ENCODE measurements at regions not wholly inside any gene's neighbourhood (a gene's known extent, or its start where the extent isn't known, plus 50 kb on each side); places are given as distances from the start of the nearest gene placed in this dataset.

GRCh38 chr12:87815771-87816585 is 213.2 kb downstream of the C12orf50 start:
- Histone ChIP-seq H3K9me3 (ENCODE audit: control insufficient read depth, insufficient read depth, low read length) (no peaks in the 10 kb centered on the region), H3K4me1 (ENCODE audit: insufficient read depth, low read length) (0 out of 2 replicates have a peak, but pooled peaks cover 4% of the 10 kb centered on the region), H3K36me3 (ENCODE audit: insufficient read depth, low read length) (no peaks in the 10 kb centered on the region), H3K9ac (ENCODE audit: low read depth, low read length) (no peak overlapping the region)

- Histone ChIP-seq H3K4me1 (ENCODE audit: insufficient read depth, low read length) (no peaks in the 10 kb centered on the region), H3K36me3 (ENCODE audit: insufficient read depth, low read length) (no peaks in the 10 kb centered on the region), H3K9ac (ENCODE audit: low read depth, low read length) (no peak overlapping the region), H3K9me3 (ENCODE audit: control insufficient read depth, insufficient read depth, low read length) (no peaks in the 10 kb centered on the region)
Observed at GRCh38 chr12:87814625-87815024, 214.6 kb downstream of the C12orf50 start.

- no peaks in the 10 kb centered on the region for H3K9me3 ChIP-seq (ENCODE audit: control insufficient read depth, insufficient read depth, low read length)
- H3K4me1 ChIP-seq (ENCODE audit: insufficient read depth, low read length), result no peaks in the 10 kb centered on the region
- no peaks in the 10 kb centered on the region for H3K36me3 ChIP-seq (ENCODE audit: insufficient read depth, low read length)
- H3K9ac ChIP-seq (ENCODE audit: low read depth, low read length), result no peak overlapping the region
Observed at GRCh38 chr12:87813476-87814234, 215.5 kb downstream of the C12orf50 start.

- no peaks in the 10 kb centered on the region for H3K36me3 ChIP-seq (ENCODE audit: insufficient read depth, low read length)
- no peaks in the 10 kb centered on the region for H3K9me3 ChIP-seq (ENCODE audit: control insufficient read depth, insufficient read depth, low read length)
- no peak overlapping the region for H3K9ac ChIP-seq (ENCODE audit: low read depth, low read length)
- H3K4me1 ChIP-seq (ENCODE audit: insufficient read depth, low read length), result no peaks in the 10 kb centered on the region
Observed at GRCh38 chr12:87812681-87813080, 216.5 kb downstream of the C12orf50 start.

GRCh38 chr12:87812030-87812429 is 217.2 kb downstream of the C12orf50 start:
- Histone ChIP-seq H3K9ac (ENCODE audit: low read depth, low read length) (no peak overlapping the region), H3K9me3 (ENCODE audit: control insufficient read depth, insufficient read depth, low read length) (no peaks in the 10 kb centered on the region), H3K4me1 (ENCODE audit: insufficient read depth, low read length) (no peaks in the 10 kb centered on the region), H3K36me3 (ENCODE audit: insufficient read depth, low read length) (no peaks in the 10 kb centered on the region)

- Histone ChIP-seq H3K4me1 (ENCODE audit: insufficient read depth, low read length) (peaks cover 3% of the 10 kb centered on the region; the same call in 1 of the 2 replicates), H3K9me3 (ENCODE audit: control insufficient read depth, insufficient read depth, low read length) (no peaks in the 10 kb centered on the region), H3K9ac (ENCODE audit: low read depth, low read length) (no peak overlapping the region)
Observed at GRCh38 chr12:87809916-87810315, 219.3 kb downstream of the C12orf50 start.

GRCh38 chr12:87807086-87807485 is 222.1 kb downstream of the C12orf50 start:
- no peaks in the 10 kb centered on the region for H3K9me3 ChIP-seq (ENCODE audit: control insufficient read depth, insufficient read depth, low read length)
- H3K4me1 ChIP-seq (ENCODE audit: insufficient read depth, low read length), result peaks cover 3% of the 10 kb centered on the region; the same call in 1 of the 2 replicates
- no peak overlapping the region for H3K9ac ChIP-seq (ENCODE audit: low read depth, low read length)
- no peaks in the 10 kb centered on the region for H3K36me3 ChIP-seq (ENCODE audit: insufficient read depth, low read length)

More at GRCh38 chr12:87809916-87810315, 219.3 kb downstream of the C12orf50 start:
- H3K36me3 ChIP-seq (ENCODE audit: insufficient read depth, low read length), result no peaks in the 10 kb centered on the region

- Histone ChIP-seq H3K9me3 (ENCODE audit: control insufficient read depth, insufficient read depth, low read length) (no peaks in the 10 kb centered on the region), H3K4me1 (ENCODE audit: insufficient read depth, low read length) (peaks cover 3% of the 10 kb centered on the region; the same call in 1 of the 2 replicates), H3K36me3 (ENCODE audit: insufficient read depth, low read length) (no peaks in the 10 kb centered on the region), H3K9ac (ENCODE audit: low read depth, low read length) (no peak overlapping the region)
Observed at GRCh38 chr12:87806310-87806709, 222.9 kb downstream of the C12orf50 start.

- Histone ChIP-seq H3K9me3 (ENCODE audit: control insufficient read depth, insufficient read depth, low read length) (no peaks in the 10 kb centered on the region), H3K9ac (ENCODE audit: low read depth, low read length) (no peak overlapping the region), H3K4me1 (ENCODE audit: insufficient read depth, low read length) (peaks cover 3% of the 10 kb centered on the region; the same call in 1 of the 2 replicates), H3K36me3 (ENCODE audit: insufficient read depth, low read length) (no peaks in the 10 kb centered on the region)
Observed at GRCh38 chr12:87804386-87804785, 224.8 kb downstream of the C12orf50 start.

- no peaks in the 10 kb centered on the region for H3K9me3 ChIP-seq (ENCODE audit: control insufficient read depth, insufficient read depth, low read length)
- peaks cover 3% of the 10 kb centered on the region; the same call in 1 of the 2 replicates for H3K4me1 ChIP-seq (ENCODE audit: insufficient read depth, low read length)
- H3K9ac ChIP-seq (ENCODE audit: low read depth, low read length), result no peak overlapping the region
- no peaks in the 10 kb centered on the region for H3K36me3 ChIP-seq (ENCODE audit: insufficient read depth, low read length)
Observed at GRCh38 chr12:87802721-87803011, 226.5 kb downstream of the C12orf50 start.

- Histone ChIP-seq H3K9ac (ENCODE audit: low read depth, low read length) (no peak overlapping the region), H3K4me1 (ENCODE audit: insufficient read depth, low read length) (peaks cover 3% of the 10 kb centered on the region; the same call in 1 of the 2 replicates), H3K9me3 (ENCODE audit: control insufficient read depth, insufficient read depth, low read length) (no peaks in the 10 kb centered on the region), H3K36me3 (ENCODE audit: insufficient read depth, low read length) (no peaks in the 10 kb centered on the region)
Observed at GRCh38 chr12:87801860-87802720, 227.1 kb downstream of the C12orf50 start.

- no peaks in the 10 kb centered on the region for H3K9me3 ChIP-seq (ENCODE audit: control insufficient read depth, insufficient read depth, low read length)
- no peaks in the 10 kb centered on the region for H3K4me1 ChIP-seq (ENCODE audit: insufficient read depth, low read length)
- no peak overlapping the region for H3K9ac ChIP-seq (ENCODE audit: low read depth, low read length)
- no peaks in the 10 kb centered on the region for H3K36me3 ChIP-seq (ENCODE audit: insufficient read depth, low read length)
Observed at GRCh38 chr12:87796961-87797516, 232.2 kb downstream of the C12orf50 start.

GRCh38 chr12:87795555-87795954 is 233.6 kb downstream of the C12orf50 start:
- Histone ChIP-seq H3K4me1 (ENCODE audit: insufficient read depth, low read length) (no peaks in the 10 kb centered on the region), H3K9ac (ENCODE audit: low read depth, low read length) (no peak overlapping the region), H3K9me3 (ENCODE audit: control insufficient read depth, insufficient read depth, low read length) (no peaks in the 10 kb centered on the region), H3K36me3 (ENCODE audit: insufficient read depth, low read length) (no peaks in the 10 kb centered on the region)

- Histone ChIP-seq H3K9ac (ENCODE audit: low read depth, low read length) (no peak overlapping the region), H3K4me1 (ENCODE audit: insufficient read depth, low read length) (no peaks in the 10 kb centered on the region), H3K9me3 (ENCODE audit: control insufficient read depth, insufficient read depth, low read length) (no peaks in the 10 kb centered on the region), H3K36me3 (ENCODE audit: insufficient read depth, low read length) (no peaks in the 10 kb centered on the region)
Observed at GRCh38 chr12:87794854-87795253, 234.3 kb downstream of the C12orf50 start.

Measured in ES-I3 (cell line).